NCI-H526 (cell line): ENCODE measurements at regions not wholly inside any gene's neighbourhood (a gene's known extent, or its start where the extent isn't known, plus 50 kb on each side); places are given as distances from the start of the nearest gene placed in this dataset.
"Not testable (repeated sequence)": the region's sequence is repeated elsewhere in the genome, so short reads cannot be mapped to it uniquely, and the experiment has no call there.

Source experiments
- DNase-seq, 2 experiments: peaks; one replicate each; lab custom pipeline; 2025; lab: John Stamatoyannopoulos, UW

DNA sequence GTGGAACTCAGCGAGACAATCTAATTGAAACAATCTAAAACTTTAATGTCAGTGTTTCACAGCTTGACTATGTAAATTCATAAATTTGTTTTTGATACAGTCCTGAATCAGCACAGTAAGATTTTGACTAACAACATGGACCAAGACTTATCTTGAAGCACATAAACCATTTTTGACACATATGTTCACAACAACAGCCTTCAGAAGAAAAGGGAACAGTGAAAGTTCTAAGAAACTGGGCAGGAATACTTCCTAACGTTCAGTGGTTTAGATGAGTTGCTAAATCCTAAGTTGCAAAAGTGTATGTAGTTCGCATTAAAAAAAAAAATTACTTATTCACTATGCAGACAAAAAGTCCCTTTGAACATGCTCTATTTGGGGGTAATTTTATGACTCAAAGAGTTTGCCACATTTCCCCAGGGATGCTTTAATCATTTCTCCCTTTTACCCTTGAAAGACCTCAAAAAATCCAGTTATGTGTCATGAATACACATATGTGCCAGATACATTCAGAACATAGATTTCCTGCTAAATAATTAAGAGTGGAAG lies 120.2 kb downstream of the MRPL39 start:
- DNase-seq, result no peak

GRCh38 chr21:25485914-25486313 lies 121.4 kb downstream of the MRPL39 start:
- no peak for DNase-seq

DNA sequence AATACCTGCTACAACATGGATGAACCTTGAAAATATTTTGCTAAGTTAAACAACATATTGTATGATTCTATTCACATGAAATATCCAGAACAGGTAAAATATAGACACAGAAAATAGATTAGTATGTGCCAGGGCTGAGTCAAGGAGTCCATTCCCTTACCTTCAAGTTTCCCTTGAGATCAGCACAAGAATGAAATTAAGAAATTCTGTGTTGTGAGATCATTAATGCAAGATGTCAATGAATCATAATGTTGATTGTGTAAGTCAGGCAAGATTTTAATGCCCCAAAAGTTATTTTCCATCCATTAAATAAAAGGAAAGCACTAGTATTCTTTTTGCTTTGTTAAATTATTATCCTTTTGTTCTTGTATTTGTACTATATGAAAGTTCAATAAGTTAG lies 139.4 kb downstream of the MRPL39 start:
- DNase-seq, result no peak

DNA sequence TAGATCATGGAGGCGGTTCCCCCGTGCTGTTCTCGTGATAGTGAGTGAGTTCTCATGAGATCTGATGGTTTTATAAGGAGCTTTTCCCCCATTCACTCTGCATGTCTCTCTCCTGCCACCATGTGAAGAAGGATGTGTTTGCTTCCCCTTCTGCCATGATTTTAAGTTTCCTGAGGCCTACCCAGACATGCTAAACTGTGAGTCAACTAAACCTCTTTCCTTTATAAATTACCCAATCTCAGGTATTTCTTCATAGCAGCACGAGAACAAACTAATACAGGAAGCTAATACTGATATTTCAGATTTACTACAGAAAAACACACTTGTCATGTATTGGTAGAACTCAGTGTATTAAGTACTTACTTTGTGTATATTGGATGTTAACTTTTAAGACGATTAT lies 140.2 kb downstream of the MRPL39 start:
- not testable (repeated sequence) for DNase-seq

- DNase-seq, result no peak
Observed at GRCh38 chr21:25466470-25466869, 140.8 kb downstream of the MRPL39 start.

GRCh38 chr21:25465263-25465662 lies 142.0 kb downstream of the MRPL39 start:
- DNase-seq, result no peak

- no peak for DNase-seq
Observed at GRCh38 chr21:25464275-25464674, 143.0 kb downstream of the MRPL39 start.

DNA sequence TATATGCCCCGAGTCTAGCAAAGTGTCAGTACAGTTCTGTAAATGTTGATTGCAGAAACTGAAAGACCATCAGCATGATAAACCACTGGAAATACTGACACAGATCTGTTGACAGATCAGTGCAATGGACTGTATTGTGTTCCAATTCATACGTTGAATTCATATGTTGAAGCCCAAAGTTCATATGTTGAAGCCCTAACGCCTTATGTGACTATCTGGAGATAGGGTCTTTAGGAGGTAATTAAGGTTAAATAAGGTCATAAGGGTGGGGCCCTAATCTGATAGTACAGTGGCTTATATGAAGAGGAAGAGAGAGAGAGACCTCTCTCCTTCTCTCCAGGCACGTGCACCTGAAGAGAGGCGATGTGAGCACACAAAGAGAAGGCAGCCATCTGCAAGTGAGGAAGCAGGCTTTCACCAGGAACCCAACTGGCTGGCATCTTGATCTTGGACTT lies 144.7 kb downstream of the MRPL39 start:
- DNase-seq, result no peak

DNA sequence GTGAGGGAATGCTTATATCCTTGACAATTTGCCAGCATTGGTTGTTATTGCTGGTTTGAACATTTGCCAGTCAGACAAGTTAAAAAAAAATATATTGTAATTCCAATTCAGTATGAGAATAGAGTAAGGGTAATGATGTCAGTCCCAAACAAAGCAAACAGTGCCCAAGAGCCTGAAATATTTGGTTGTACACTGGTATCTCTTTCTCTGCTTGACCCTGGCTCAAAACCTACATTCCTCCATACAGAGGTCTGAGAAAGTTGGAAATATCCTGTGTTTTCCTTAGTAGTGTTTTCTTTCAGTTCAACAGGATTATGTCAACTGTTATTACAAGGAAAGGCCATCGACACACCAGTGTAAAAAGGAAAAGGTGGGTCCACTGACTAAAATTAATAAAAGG lies 145.6 kb downstream of the MRPL39 start:
- DNase-seq, result no peak

DNA sequence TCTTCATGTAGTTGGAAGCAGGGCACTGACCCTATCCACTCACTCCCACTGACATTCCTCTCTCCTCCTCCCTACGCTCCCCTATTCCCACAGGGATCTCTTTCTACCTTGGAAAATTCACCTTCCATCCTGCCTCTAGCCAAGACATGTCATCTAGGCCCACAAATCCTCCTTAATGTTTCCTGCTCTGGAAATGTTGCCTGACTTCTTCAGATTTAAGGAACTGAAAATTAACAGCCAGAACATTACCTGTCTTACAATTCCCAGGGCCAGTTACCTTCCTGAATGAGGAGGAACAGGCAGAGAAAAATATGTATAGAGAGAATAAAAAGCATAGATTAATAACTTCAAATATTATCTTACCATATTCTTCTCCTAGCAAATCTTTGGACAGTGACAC lies 147.3 kb downstream of the MRPL39 start:
- no peak for DNase-seq

- DNase-seq, result no peak
Observed at GRCh38 chr21:25459365-25459764, 147.9 kb downstream of the MRPL39 start.

DNA sequence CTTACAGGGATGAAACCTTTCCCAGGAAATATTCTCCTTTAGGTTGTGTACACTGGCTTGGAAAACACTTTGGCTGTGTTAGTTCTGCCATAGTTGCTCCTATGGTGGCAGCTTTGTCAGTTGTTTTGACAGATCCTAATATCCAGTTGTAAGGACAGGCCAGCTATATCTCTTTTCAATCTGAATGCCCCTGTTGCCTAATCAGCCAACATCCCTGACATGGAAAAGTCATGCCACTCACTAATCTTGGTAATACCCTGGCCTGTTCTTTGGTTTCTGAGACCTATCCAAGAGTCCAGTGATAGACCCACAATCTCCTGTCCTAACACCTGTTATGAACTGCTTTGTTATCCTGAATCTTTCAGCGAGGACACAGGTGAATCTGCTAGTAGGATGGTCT lies 148.8 kb downstream of the MRPL39 start:
- no peak for DNase-seq

- no peak for DNase-seq
Observed at GRCh38 chr21:25457946-25458345, 149.3 kb downstream of the MRPL39 start.

DNA sequence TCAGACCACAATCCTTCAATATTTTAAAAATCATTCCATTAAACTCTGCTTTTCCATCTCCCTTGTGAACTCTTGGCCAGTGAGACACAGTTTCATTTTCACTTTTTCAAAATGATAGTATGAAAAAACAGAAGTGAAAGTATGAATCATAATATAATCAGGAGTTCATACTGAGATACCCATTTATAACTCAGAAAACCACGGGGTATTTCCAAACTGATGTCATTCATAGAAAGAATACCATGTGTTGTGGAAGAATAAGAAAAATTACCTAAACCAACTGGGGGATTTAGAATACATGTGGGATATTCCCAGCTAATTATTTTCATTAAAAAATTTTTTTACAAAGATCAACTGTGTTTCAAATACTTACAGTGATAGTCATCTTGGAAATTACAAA lies 149.9 kb downstream of the MRPL39 start:
- DNase-seq, result no peak

GRCh38 chr21:25456672-25457071 lies 150.6 kb downstream of the MRPL39 start:
- no peak for DNase-seq

GRCh38 chr21:25453524-25453923 lies 153.8 kb downstream of the MRPL39 start:
- DNase-seq, result no peak

DNA sequence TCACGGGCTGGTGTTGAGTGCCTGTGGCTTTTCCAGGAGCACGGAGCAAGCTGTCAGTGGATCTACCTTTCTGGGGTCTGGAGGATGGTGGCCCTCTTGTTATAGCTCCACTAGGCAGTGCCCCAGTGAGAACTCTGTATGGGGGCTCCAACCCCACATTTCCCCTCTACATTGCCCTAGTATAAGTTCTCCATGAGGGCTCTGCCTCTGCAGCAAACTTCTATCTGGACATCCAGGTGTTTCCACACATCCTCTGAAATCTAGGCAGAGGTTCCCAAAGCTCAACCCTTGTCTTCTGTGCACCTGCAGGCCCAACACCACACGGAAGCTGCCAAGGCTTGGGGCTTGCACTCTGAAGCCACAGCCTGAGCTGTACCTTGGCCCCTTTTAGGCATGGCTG lies 157.3 kb downstream of the MRPL39 start:
- no peak for DNase-seq

- DNase-seq, result no peak
Observed at GRCh38 chr21:25441835-25442234, 165.4 kb downstream of the MRPL39 start.

DNA sequence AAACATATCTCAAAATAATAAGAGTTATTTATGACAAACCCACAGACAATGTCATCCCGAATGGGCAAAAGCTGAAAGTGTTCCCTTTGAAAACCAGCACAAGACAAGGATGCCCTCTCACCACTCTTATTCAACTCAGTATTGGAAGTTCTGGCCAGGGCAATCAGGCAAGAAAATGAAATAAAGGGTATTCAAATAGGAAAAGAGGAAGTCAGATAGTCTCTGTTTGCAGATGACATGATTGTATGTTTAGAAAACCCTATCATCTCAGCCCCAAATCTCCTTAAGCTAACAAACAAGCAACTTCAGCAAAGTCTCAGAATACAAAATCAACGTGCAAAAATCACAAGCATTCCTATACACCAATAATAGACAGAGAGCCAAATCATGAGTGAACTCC lies 169.8 kb downstream of the MRPL39 start:
- not testable (repeated sequence) for DNase-seq

DNA sequence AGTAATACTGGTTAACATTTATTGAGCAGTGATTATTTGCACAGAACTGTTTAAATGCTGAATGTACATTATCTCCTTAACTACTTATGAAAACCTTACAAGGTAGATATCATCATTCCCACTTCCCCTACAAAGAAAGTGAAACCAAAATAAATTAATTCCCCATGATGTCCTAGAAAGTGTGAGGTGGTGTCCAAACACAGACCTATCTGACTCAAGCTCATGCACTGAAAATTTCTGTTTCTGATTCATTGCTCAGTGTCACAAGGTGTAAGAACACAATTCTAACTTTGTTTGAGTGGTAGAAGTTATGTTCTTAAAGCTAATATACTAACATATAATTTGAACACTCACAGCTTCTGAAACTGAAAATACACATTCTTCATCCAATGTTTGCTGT lies 178.7 kb downstream of the MRPL39 start:
- no peak for DNase-seq

DNA sequence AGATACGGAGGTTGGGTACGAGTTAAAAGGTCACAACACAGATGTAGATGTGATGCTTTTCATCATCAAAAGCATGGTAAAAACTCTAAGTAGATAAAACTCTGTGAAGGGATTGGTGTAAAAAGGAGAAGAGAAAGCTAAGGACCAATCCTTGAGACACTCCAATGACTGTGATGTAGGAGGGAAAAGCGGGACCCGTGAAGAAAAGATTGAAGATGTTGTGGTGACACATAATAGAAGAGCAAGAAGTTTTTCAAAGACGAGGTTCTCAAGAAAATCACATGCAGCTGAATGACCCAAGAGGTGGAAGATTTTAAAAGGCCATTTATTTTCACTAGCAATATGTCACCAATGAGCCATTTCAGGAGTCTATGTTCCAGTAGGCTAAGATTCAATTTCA lies 179.5 kb downstream of the MRPL39 start:
- no peak for DNase-seq

DNA sequence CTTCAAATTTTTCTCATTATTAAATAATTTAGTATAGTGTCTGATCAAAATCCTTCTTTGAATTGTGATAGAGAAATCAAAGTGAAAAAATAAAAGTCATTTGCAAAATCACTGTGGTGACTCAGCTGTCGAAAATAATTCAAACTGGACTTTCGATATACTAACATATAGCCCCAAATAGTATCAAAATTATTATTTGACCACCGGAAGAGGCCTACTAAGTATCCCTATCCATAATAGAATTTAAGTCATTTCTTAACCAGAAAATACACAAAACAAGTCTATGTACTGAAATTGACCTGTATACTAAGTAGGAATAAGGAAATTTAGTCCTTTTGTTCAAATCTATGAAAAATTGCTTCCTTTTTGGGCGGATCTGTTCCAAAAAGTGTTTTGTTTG lies 180.7 kb downstream of the MRPL39 start:
- DNase-seq, result no peak

GRCh38 chr21:25425156-25425555 lies 182.1 kb downstream of the MRPL39 start:
- no peak for DNase-seq

DNA sequence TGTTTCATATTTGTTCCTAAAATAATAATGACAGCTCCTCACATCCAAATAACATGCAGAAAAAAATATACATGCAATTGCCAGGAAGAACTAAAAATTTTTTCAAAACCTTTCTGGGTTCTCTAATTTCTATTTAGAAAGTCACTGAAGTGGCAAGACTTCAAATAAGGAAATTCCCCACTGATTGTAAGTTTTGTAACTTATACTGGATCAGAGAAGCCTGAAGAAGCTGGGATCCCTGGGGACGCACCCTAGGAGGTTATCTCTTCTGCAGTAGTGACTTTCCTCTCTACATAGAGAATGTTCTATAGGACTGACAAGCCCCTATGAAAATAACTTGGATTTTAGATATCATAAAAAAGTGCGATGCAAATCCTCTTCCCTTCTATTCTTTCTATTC lies 182.6 kb downstream of the MRPL39 start:
- DNase-seq, result no peak

DNA sequence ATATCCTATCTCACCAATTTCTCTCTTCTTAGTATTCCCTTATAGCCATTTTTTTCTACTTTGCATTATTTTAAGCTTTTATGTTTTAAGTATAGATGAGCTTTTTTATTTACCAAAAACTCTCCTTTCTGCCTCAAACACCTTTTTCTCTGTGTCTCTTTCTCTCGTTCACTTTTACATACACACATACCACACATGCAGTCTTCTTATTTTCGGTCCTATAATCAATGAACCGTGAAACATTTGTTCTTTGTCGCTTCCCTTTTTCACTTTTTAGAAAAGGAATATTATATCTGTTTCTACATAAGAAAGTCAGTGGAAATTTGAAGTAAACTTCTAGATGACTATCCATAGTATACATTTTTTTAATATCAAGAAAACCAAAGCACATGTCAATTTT lies 183.2 kb downstream of the MRPL39 start:
- DNase-seq, result no peak
